Heart left ventricle (tissue), 13 donors: ENCODE measurements at regions not wholly inside any gene's neighbourhood (a gene's known extent, or its start where the extent isn't known, plus 50 kb on each side); places are given as distances from the start of the nearest gene placed in this dataset.

ENCODE experiments used
- CTCF ChIP-seq, 12 donors: fragments of 200-600 bp; sonication (generic) in 4 of 12; IDR thresholded peaks; one replicate each; pipeline versions ENCODE4 v1.5.0 to v1.8.0; 2018 to 2022; ENCODE audit warnings: antibody characterized with exemption in 12 of 12, mild to moderate bottlenecking in 5 of 12
- POLR2A ChIP-seq, 2 donors: fragments of 450-650 bp; IDR thresholded peaks; one replicate each; pipeline ENCODE4 v1.6.1; 2017; ENCODE audit warnings: antibody characterized with exemption in 2 of 2, mild to moderate bottlenecking in 2 of 2, moderate library complexity in 2 of 2
- donor health status: ischemic (EF 13 %, LVEDD 7.1; RV severe dilation, severe dysfunction).
- donor health status: DM: no; HTN: yes; CAD: no.
- donor health status: DM: no; HTN: no; CAD: no.
- donor health status: ischemic (EF 25% LVEDD 6.9; RV normal size, moderate dysfunction).
- donor health status: ischemic (EF 25% LVEDD 5.7; RV mildly dilated, moderate dysfunction).
- donor health status: ischemic (EF 35%, LVEDD 5.7; RV mildly dilated, moderate dysfunction).
- donor health status: nonischemic (EF 11% LVEDD 7.7; RV severe dilation, severe dysfunction).
- donor health status: DM: yes; HTN: yes; CAD: no.
- donor health status: PGD.
- donor health status: ischemic (EF 29% LVEDD 5.4; RV normal size, mild dysfunction).
- donor health status: nonischemic (EF 23%, LVEDD 6.1; RV moderate dilation, normal function).

- TF ChIP-seq CTCF (IDR thresholded peaks at IDR 0.05) = no peak
- TF ChIP-seq POLR2A (IDR thresholded peaks at IDR 0.05) = no peak
These were observed 82.4 kb upstream of the ADAMTS2 start for GRCh38 chr5:179427676-179428056.
